ENCODE measurements at regions not wholly inside any gene's neighbourhood (a gene's known extent, or its start where the extent isn't known, plus 50 kb on each side); places are given as distances from the start of the nearest gene placed in this dataset.

DNA sequence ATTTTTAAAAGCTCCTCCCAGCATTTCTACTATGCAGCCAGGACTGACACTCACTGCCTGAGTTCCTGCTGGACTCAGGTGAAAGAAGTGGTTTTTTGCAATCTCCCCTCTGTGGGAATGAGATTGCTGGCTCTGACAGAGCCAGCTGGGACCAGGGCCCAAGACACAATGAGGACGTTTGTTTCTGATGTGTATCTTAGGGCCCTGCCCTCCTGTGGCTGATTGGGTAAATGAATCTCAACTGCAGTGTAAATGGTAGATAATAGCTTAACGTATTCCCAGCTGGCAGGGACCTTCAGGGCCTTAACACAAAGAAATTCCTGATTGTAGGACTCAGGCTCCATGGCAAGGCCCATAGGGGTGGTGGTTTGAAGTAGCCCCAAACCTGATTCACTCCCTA, 85.8 kb upstream of the PRPS1 start:
- intact Hi-C loops (cut with micrococcal nuclease): no loop called here
- H3K4me3 Mint-ChIP-seq: no peak overlapping the region
- no peak overlapping the region for H3K27ac Mint-ChIP-seq
- H3K36me3 Mint-ChIP-seq (ENCODE audit: low read depth): no peaks in the 10 kb centered on the region
- H3K27me3 Mint-ChIP-seq: no peaks in the 10 kb centered on the region
- H3K9me3 Mint-ChIP-seq: no peaks in the 10 kb centered on the region
- H3K4me1 Mint-ChIP-seq (ENCODE audit: low read depth): no peaks in the 10 kb centered on the region

DNA sequence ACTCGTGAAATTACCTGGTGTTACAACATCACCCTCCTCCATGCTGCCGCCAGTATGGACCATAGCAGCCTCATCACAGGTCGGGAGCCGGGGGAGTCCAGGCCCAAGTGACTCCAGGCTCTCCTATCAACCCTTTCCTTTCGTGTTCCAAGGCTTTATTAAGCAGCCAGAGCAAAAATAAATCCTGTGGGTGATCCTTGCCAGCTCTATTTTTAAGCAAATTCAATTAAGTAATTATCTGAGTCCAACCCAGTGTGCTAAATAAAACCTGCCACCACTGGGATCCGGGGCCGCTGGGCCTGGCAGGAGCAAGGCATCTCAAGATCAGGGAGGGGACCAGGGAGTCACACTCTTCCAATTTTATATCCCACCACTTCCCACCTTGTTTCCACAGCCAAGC, 80.7 kb upstream of the PRPS1 start:
- Mint-ChIP-seq H3K9me3 (no peaks in the 10 kb centered on the region), H3K27me3 (peaks cover 5% of the 10 kb centered on the region), H3K27ac (no peak overlapping the region), H3K4me1 (ENCODE audit: low read depth) (no peaks in the 10 kb centered on the region), H3K36me3 (ENCODE audit: low read depth) (no peaks in the 10 kb centered on the region), H3K4me3 (no peak overlapping the region)
- intact Hi-C loops (cut with micrococcal nuclease): no loop called here

DNA sequence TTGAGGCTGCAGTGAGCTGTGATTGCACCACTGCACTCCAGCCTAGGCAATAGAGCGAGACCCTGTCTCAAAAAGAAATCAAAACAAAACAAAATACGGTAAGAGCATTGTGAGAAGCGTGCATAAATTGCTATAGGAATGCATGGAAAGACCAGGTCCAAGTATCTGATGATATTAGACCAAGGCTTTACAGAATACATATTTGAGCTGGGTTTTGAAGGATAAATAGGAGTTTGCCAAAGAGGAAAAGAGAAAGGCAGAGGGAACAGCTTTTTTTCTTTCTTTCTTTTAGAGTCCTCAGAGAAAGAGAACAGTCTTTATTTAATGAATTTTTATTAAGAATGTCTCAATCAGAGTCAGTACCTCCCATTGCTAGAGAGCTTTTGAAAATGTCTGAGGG, 79.5 kb upstream of the PRPS1 start:
- H3K27ac Mint-ChIP-seq: no peak overlapping the region
- intact Hi-C loops (cut with micrococcal nuclease): no loop called here
- no peaks in the 10 kb centered on the region for H3K9me3 Mint-ChIP-seq
- H3K27me3 Mint-ChIP-seq: peaks cover 5% of the 10 kb centered on the region
- no peak overlapping the region for H3K4me3 Mint-ChIP-seq
- H3K36me3 Mint-ChIP-seq (ENCODE audit: low read depth): no peaks in the 10 kb centered on the region
- no peaks in the 10 kb centered on the region for H3K4me1 Mint-ChIP-seq (ENCODE audit: low read depth)

DNA sequence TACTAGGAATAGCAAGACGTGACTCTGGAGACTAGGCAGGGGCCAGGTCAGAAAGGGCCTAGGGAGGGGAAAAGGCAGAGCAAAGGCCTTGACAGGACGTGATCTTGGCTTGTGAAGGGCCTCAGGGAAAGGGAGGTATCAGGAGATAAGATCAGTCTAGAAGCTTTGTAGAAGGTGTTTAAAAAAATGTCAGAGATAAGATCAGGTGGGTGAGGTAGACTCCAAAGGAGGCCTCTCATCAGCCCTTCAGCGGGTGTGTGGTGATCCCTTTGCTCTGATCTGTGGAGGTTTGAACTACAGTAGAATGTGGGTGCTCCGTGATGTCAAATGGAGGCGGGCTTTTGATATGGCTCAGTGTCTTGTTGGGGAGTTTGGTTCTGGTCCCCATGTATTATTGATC, 78.8 kb upstream of the PRPS1 start:
- Mint-ChIP-seq H3K27ac (no peak overlapping the region), H3K4me3 (no peak overlapping the region), H3K9me3 (no peaks in the 10 kb centered on the region), H3K36me3 (ENCODE audit: low read depth) (no peaks in the 10 kb centered on the region), H3K27me3 (peaks cover 5% of the 10 kb centered on the region), H3K4me1 (ENCODE audit: low read depth) (no peaks in the 10 kb centered on the region)
- intact Hi-C loops (cut with micrococcal nuclease): no loop called here

DNA sequence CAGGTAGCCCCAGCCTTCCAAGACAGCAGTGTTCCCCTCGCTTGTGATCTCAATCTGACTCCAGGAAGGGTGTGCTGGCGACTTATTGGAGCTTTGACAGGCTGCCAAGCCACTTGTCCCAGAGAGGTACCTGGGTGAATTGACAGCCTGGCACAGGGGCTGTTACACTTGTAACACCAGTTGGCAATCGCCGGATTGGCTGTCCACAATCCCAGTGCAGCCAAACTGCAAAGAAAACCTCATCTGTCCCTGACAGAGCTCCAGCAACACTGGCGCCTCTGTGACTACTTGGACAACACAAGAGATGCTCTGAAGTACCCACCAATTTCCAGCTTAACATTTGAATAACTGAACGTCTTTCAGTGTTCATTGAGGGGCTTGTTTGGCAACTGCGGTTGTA, 76.8 kb upstream of the PRPS1 start:
- Mint-ChIP-seq H3K9me3 (no peaks in the 10 kb centered on the region), H3K27me3 (peaks cover 5% of the 10 kb centered on the region), H3K36me3 (ENCODE audit: low read depth) (no peaks in the 10 kb centered on the region), H3K27ac (no peak overlapping the region), H3K4me3 (no peak overlapping the region), H3K4me1 (ENCODE audit: low read depth) (no peaks in the 10 kb centered on the region)
- intact Hi-C loops (cut with micrococcal nuclease): no loop called here

DNA sequence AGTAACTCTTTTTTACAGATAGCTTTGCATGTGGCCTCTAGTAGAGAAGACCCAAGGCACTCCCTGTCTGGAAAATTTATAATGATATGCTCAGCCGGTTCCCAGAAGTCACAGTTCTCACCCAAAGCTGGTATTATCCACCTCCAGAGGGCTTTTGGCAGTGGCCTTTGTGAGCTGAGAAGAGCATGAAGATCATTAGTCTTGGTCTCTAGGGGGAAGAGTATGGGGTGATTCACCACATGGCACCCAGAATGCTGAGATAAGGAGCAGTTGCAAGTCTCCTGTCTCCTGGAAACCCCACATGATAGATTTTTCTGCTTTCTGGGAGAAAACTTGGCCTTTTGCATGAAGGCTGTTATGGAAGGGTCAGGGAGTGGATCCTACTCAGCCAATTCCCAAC, 75.4 kb upstream of the PRPS1 start:
- H3K9me3 Mint-ChIP-seq: no peaks in the 10 kb centered on the region
- no peak overlapping the region for H3K27ac Mint-ChIP-seq
- H3K4me1 Mint-ChIP-seq (ENCODE audit: low read depth): no peaks in the 10 kb centered on the region
- H3K4me3 Mint-ChIP-seq: no peak overlapping the region
- H3K36me3 Mint-ChIP-seq (ENCODE audit: low read depth): no peaks in the 10 kb centered on the region
- H3K27me3 Mint-ChIP-seq: peaks cover 7% of the 10 kb centered on the region
- intact Hi-C loops (cut with micrococcal nuclease): no loop called here

DNA sequence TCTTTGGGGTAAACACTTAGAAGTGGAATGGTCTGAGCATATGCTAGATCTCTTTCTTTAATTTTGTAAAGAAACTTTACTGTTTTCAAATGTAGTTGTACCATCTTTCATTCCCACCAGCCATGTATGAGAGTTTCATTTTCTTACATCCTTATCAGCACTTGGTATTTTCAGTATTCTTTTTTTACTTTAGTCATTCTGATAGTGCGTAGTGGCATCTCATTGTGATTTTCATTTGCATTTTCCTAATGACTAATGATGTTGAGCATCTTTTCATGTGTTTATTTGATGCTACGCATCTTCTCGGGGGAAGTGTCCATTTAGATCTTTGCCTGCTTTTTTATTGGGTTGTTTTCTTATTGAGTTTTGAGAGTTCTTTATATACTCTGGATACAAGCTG, 71.3 kb upstream of the PRPS1 start:
- Mint-ChIP-seq H3K4me1 (ENCODE audit: low read depth) (no peaks in the 10 kb centered on the region), H3K4me3 (no peak overlapping the region), H3K9me3 (no peaks in the 10 kb centered on the region), H3K27ac (no peak overlapping the region), H3K27me3 (peaks cover 3% of the 10 kb centered on the region), H3K36me3 (ENCODE audit: low read depth) (no peaks in the 10 kb centered on the region)
- intact Hi-C loops (cut with micrococcal nuclease): no loop called here

DNA sequence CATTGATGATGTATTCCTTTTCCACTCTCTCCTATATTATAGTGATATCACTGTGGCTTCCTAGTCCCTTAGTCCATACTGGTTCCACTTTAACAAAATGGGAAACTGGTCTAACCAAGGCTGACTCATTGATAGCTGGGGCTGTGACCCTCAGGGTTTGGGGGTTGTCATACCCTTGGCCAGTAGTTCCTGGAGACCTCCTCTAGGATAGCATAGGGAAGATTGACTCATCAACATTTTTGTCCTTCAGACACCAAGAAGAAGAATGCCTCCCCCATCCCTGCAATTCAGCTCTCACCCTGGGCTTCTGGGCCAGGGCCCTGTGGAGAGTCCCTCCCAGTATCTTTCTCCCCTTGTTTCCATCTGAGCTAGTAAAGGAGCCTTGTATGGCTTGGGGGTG, 68.8 kb upstream of the PRPS1 start:
- Mint-ChIP-seq H3K27me3 (peaks cover 7% of the 10 kb centered on the region), H3K4me3 (no peak overlapping the region), H3K36me3 (ENCODE audit: low read depth) (no peaks in the 10 kb centered on the region), H3K9me3 (no peaks in the 10 kb centered on the region), H3K27ac (no peak overlapping the region), H3K4me1 (ENCODE audit: low read depth) (no peaks in the 10 kb centered on the region)
- intact Hi-C loops (cut with micrococcal nuclease): no loop called here

DNA sequence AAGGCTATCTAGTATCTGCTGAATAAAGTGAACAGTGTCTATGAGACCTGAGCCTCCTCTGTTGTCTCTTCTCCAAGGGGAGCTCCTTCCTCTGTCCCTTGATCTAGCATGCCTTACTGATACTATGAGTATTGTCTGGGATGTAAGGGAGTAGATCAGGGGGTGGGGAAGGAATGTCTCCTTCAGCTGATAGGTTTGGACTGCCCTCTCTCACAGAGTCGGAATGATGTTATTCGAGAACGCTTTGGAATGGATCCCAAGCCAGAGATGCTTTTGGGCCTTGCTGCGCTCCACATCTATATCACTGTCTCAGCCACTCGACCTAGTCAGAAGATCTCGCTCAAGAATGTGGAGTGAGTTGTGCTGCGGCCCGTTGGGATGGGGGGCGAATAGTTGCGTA, 68.3 kb upstream of the PRPS1 start:
- no peaks in the 10 kb centered on the region for H3K9me3 Mint-ChIP-seq
- H3K36me3 Mint-ChIP-seq (ENCODE audit: low read depth): no peaks in the 10 kb centered on the region
- H3K4me1 Mint-ChIP-seq (ENCODE audit: low read depth): no peaks in the 10 kb centered on the region
- intact Hi-C loops (cut with micrococcal nuclease): no loop called here
- H3K4me3 Mint-ChIP-seq: no peak overlapping the region
- H3K27me3 Mint-ChIP-seq: peaks cover 9% of the 10 kb centered on the region
- H3K27ac Mint-ChIP-seq: no peak overlapping the region

DNA sequence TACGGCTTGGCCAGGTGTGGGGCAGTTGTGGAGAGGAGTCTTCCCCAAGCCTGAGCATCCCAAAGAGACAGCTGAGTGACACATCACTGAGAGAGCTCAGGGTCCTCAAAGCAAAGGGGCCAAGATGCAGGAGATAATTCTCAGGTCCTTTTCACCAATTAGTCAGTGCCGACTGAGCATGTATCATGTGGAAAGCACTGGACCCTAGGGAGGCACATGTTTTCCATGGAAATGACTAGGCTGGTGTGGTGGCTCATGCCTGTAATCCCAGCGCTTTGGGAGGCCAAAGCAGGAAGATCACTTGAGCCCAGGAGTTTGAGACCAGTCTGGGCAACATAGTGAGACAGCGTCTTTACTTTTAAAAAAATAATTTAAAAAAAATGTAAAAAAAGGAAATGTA, 67.3 kb upstream of the PRPS1 start:
- no peak overlapping the region for H3K27ac Mint-ChIP-seq

DNA sequence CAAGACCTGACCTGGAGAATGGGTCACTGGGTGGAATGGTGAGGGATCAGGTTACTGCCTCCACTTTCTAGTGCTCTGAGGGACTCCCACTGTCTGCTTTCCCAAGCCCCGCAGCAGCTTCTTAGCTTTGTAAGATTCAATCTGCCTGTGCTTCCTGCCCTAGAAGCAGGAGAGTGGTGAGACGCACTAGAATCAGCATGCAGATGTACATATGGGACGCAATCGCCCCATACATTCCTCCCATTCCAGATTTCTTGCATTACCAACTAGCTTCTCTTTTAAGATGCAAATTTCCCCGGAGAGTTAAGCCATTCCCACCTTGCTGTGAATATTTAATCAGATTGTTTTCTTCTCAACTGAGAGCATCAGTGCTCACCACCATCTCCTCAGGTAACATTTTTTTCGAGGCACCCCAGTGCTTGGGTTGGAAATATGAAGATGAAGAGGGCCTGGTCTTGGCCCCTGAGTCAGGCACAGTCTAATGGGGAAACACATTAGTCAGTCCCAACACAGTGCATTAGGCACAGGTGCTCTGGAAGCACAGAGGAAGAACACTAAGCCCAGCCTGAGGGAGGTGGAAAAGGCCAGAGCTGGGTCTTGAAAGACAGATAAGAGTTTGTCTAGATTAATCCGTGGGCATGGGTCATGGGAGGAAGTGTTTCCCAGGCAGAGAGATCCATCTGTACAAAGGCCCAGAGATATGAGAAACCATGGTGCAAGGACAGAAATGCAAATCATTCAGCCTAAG, 66.7 kb upstream of the PRPS1 start:
- no peaks in the 10 kb centered on the region for H3K4me1 Mint-ChIP-seq (ENCODE audit: low read depth)
- H3K36me3 Mint-ChIP-seq (ENCODE audit: low read depth): no peaks in the 10 kb centered on the region
- peaks cover 10% of the 10 kb centered on the region for H3K27me3 Mint-ChIP-seq
- no peak overlapping the region for H3K27ac Mint-ChIP-seq
- no peaks in the 10 kb centered on the region for H3K9me3 Mint-ChIP-seq
- H3K4me3 Mint-ChIP-seq: no peak overlapping the region
- intact Hi-C loops (cut with micrococcal nuclease): no loop called here

More for the DNA sequence above, 67.3 kb upstream of the PRPS1 start:
- no peaks in the 10 kb centered on the region for H3K36me3 Mint-ChIP-seq (ENCODE audit: low read depth)
- intact Hi-C loops (cut with micrococcal nuclease): no loop called here
- H3K9me3 Mint-ChIP-seq: no peaks in the 10 kb centered on the region
- H3K27me3 Mint-ChIP-seq: peaks cover 10% of the 10 kb centered on the region
- H3K4me1 Mint-ChIP-seq (ENCODE audit: low read depth): no peaks in the 10 kb centered on the region
- no peak overlapping the region for H3K4me3 Mint-ChIP-seq

DNA sequence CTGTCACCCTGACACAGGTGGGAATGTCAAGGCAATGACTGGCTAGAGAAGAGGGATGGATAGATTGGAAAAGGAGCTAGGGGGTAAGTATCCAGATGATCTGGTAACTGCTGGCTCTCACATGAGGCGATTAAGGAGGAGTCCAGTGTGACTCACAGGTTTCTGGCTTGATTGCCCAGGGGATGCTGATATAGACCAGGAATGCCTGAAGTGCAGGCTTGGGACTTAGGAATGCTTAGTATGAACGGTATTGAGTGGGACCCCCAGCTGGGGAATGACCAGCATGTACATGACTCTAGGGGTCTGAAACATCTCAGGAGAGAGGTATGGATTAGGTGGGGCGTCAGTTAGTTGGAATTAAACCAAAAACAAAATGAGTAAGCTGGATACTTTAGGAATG, 65.8 kb upstream of the PRPS1 start:
- Mint-ChIP-seq H3K27ac (no peak overlapping the region), H3K36me3 (ENCODE audit: low read depth) (no peaks in the 10 kb centered on the region), H3K4me1 (ENCODE audit: low read depth) (no peaks in the 10 kb centered on the region), H3K9me3 (no peaks in the 10 kb centered on the region), H3K4me3 (no peak overlapping the region), H3K27me3 (peaks cover 8% of the 10 kb centered on the region)
- intact Hi-C loops (cut with micrococcal nuclease): no loop called here

DNA sequence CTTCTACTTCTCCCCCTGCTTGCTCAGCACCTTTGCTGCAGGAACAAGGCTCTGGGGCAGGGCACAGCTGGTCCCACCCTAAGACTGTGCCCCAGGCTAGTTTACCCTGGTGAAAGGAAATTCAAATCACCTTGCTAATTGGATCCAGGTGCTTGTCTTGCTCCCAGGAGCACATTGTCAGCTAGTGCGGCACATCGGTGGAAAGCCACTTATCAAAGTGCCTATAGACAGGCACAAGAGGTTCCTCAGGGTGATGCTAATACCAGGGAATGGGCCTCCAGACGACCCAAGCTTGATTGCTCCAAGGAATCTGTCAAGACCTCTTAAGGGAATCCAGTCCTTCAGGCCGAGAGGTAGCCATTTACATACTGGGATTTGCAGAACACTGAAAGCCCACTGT, 64.5 kb upstream of the PRPS1 start:
- no peak overlapping the region for H3K27ac Mint-ChIP-seq

DNA sequence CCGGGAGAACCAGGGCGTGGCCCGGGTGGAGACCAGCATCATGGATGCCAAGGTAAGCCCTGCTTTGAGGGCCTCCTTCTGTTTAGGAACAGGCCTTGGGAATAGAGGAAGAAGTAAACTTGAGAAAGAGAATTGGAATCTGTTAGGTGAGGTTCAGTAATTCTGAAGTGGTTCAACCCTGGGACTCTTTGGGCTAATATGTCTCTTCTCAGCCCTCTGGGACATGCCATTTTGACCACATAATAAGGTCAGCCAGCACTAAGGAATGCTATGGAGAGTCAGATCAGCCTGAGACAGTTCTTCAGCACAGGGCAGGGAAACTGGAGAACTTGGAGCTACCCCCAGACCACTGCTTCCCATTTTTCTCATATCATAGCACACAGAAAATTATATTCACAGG, 63.3 kb upstream of the PRPS1 start:
- no peaks in the 10 kb centered on the region for H3K4me1 Mint-ChIP-seq (ENCODE audit: low read depth)

More for the DNA sequence above, 64.5 kb upstream of the PRPS1 start:
- H3K9me3 Mint-ChIP-seq: no peaks in the 10 kb centered on the region
- intact Hi-C loops (cut with micrococcal nuclease): no loop called here
- H3K4me1 Mint-ChIP-seq (ENCODE audit: low read depth): no peaks in the 10 kb centered on the region
- H3K27me3 Mint-ChIP-seq: peaks cover 11% of the 10 kb centered on the region
- no peak overlapping the region for H3K4me3 Mint-ChIP-seq
- no peaks in the 10 kb centered on the region for H3K36me3 Mint-ChIP-seq (ENCODE audit: low read depth)

DNA sequence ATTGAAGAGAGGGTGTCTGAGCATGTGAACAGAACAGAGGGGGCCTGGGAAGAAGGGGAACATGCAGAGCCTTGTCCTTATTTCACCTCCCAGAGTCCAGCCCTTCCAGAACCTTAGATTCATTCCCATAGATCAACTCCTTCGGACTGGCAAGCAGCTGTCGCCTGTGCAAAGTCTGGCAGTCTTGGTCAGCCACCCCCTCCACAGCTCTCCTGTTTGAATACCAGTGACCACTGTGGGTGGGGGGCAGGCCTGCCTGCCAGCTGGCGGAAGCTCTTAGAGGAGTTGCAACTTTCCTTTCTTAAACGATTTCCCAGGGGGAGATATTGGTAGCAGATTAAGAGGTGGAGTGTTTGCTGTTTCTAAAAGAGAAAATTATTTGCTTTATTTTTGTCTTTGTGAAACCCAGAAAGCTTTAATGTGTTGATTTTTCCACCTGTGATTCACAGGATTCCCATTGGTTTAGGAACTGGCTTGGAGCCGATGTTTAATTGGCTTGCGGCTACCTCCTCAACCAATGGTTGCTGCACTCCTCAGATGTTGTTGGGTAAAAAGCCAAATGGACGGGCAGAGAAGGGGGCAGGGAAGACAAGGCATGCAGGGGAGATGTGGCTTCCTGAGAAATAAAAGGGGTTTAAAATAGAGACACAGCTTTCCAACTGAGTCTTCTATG, 62.2 kb upstream of the PRPS1 start:
- Mint-ChIP-seq H3K27ac (no peak overlapping the region), H3K27me3 (peaks cover 11% of the 10 kb centered on the region), H3K36me3 (ENCODE audit: low read depth) (no peaks in the 10 kb centered on the region), H3K4me3 (no peak overlapping the region), H3K9me3 (no peaks in the 10 kb centered on the region), H3K4me1 (ENCODE audit: low read depth) (no peaks in the 10 kb centered on the region)
- intact Hi-C loops (cut with micrococcal nuclease): no loop called here

More for the DNA sequence above, 63.3 kb upstream of the PRPS1 start:
- Mint-ChIP-seq H3K27me3 (peaks cover 11% of the 10 kb centered on the region), H3K27ac (no peak overlapping the region), H3K36me3 (ENCODE audit: low read depth) (no peaks in the 10 kb centered on the region), H3K4me3 (no peak overlapping the region), H3K9me3 (no peaks in the 10 kb centered on the region)
- intact Hi-C loops (cut with micrococcal nuclease): no loop called here

All from dendritic cell treated with granulocyte-macrophage colony-stimulating factor and Interleukin-4, amounts not matched to agents 40 ng/mL and 50 ng/mL, for 4 days (primary cell).